GM18867 (cell line): ENCODE measurements at regions not wholly inside any gene's neighbourhood (a gene's known extent, or its start where the extent isn't known, plus 50 kb on each side); places are given as distances from the start of the nearest gene placed in this dataset.
"Not testable (repeated sequence)": the region's sequence is repeated elsewhere in the genome, so short reads cannot be mapped to it uniquely, and the experiment has no call there.

Experiments used
- ATAC-seq: cut with Tn5 transposase; IDR thresholded peaks from one replicate; pipeline ENCODE4 v1.9.1; 2021; ENCODE audit warnings: mild to moderate bottlenecking, moderate library complexity; ENCODE audit not compliant: unreplicated experiment

DNA sequence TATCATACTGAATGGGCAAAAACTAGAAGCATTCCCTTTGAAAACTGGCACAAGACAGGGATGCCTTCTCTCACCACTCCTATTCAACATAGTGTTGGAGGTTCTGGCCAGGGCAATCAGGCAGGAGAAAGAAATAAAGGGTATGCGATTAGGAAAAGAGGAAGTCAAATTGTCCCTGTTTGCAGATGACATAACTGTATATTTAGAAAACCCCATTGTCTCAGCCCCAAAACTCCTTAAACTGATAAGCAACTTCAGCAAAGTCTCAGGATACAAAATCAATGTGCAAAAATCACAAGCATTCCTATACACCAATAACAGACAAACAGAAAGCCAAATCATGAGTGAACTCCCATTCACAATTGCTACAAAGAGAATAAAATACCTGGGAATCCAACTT is 52.5 kb upstream of the CCDC71L start:
- not testable (repeated sequence) for ATAC-seq

DNA sequence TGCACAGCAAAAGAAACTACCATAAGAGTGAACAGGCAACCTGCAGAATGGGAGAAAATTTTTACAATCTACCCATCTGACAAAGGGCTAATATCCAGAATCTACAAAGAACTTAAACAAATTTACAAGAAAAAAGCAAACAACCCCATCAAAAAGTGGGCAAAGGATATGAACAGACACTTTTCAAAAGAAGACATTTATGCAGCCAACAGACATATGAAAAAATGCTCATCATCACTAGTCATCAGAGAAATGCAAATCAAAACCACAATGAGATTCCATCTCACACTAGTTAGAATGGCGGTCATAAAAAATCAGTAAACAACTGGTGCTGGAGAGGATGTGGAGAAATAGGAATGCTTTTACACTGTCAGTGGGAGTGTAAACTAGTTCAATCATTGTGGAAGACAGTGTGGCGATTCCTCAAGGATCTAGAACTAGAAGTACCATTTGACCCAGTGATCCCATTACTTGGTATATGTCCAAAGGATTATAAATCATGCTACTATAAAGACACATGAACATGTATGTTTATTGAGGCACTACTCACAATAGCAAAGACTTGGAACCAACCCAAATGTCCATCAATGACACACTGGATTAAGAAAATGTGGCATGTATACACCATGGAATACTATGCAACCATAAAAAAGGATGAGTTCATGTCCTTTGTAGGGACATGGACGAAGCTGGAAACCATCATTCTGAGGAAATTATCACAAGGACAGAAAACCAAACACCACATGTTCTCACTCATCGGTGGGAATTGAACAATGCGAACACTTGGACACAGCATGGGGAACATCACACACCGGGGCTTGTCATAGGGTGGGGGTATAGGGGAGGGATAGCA is 53.9 kb upstream of the CCDC71L start:
- not testable (repeated sequence) for ATAC-seq

DNA sequence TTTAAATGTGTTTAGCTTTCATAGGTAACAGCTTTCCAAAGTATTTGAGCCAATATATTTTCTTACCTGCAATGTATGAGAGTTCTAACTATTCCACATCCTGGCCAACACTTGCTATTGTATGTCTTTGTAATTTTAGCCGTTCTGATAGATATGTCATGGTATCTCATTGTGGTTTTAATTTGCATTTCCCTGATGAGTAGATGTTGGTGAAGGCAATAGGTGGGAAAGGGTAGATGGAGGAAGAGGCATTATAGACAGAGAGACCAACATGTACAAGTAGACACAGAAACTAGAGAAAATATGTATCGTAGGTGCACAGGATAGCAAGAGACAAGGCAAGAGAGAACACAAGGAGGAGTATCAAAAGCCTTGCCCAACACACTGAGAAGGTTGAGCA is 54.8 kb upstream of the CCDC71L start:
- no peak for ATAC-seq

DNA sequence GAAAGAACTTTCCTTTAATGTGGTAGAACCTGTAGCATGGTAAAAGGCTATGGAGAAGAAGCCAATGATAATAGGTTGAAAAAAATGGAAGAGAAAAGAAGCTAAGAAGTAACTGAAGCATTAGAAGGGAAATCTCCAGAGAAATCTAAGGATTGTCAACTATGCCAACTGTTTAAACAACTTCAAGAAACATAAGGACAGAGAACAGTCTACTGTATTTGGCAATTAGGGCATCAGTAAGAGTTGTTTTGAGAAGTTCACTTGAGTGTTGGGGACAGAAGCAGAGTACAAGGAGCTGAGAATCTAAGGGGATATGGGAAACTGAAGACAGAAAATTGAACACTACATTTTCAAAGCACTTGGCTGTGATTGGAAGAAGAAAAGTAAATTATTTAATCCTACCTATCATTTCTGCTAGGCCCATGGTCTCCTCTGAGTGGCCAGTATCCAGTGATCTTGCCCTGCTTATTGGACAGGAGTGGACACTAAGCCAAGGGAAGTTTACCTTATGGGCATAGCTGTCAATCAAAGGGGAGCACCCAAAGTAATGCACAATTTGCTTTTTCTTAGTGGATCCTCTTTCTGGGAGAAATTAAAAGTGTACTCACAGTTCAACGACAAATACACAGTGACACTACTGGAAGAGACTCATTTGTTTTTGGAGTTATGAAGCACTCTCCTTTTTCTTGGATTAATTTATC is 56.4 kb upstream of the CCDC71L start:
- no peak for ATAC-seq

DNA sequence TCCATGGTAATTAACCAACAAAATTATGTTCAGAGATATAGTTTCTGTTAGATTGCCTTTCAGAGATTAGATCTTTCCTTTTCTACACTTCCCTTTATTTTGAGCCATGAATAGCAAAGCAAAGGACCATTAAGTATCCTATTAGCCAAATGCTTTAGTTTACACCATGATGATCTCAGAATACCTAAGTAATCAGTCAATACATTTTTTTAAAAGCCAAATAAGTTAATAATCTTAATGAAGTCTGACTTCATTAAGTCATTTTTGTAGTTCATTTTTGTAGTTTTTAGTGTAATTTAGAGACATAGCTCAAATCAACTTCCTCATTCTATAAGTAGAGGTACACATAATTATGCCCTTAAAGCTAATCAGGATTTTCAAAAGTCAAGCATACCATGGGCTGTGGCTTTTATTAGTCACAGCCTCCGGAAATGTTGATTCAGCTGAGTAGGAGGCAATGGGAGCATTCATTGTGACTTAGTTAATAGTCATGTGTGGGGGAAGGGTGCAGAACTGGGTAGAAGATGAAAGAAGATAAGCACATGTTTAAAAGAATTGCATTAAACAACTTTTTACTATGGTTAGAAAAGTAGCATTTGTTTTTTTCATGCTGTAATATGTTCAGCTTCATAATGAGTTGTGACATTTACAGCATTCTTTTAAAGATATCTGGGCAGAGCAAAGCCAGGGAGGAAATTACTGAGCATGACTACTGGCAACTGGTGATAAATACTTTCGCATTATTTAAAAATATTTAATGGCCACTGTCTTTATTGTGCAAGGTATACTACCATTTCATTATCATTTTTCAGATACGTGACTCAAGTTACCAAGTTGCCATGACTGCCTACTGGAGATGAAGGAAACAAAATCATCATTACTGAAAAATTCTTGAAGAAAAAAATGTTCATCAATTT is 57.3 kb upstream of the CCDC71L start:
- ATAC-seq = peak; percentile 78

DNA sequence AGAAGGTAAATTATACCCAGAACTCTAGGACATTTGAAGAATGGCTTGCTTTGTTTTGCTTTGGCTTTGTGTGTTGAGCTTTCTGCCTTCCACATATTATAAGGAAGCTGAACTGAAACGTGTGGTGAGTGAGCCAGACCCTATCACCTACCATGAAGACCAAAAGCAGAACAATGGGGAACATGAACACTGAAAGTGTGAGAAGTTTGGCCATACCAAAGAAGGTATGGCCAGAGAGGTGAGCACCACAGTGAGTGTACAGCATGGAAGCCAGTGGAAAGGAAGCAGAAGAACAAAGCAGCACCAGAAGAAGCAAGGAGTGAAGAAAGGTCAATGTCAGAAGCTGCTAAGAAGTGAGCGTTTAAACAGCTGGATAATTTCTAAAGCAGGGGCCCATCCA is 59.7 kb upstream of the CCDC71L start:
- ATAC-seq = peak; percentile 69

GRCh38 chr7:106721816-106722785 is 61.1 kb upstream of the CCDC71L start:
- no peak for ATAC-seq

DNA sequence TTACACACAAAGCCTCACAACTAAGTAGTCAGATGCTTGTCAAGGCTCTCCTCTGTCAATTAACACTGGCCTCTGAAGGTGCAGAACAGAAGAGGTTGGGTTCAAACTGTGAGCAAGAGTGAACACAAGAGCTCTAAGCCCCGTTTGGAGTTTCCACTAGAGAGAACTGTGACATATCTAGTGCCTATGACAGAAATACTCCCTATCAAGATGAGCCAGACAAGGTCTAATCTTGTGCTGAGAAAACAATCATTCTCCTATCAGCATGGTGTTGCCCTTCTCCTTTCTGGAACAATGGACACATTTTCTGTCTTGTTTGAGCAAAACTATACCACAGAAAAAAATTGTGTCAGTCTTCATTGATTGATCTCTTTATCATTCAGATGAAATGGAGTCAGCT is 62.4 kb upstream of the CCDC71L start:
- no peak for ATAC-seq

DNA sequence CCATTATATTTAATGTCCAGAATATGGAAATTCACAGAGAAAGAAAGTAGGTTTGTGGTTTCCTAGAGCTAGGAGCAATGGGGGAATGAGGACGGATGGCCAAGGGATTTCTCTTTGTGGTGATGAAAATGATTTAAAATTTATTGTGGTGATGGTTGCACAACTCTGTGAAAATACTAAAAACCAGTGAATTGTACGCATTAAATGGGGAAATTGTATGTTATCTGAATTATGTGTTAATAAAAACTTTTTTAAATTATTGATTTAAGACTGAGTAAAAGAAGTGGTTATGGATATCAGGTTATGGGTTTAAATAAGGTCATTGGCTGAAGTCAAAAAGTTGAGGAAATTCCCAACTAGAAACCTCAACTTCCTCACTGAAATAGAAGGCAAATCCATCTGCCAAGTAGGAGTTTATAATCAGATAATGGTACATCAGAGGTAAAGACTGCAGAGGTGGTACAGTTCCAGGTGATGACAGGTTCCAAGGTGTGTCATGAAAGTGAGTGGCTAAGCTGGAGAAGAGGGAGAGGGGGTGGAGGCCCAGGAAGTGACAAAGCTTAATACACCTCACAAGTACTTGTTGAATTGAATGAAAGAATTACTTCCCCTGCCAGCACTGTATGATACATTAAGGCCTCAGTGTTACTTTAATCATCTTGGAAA is 68.9 kb upstream of the CCDC71L start:
- no peak for ATAC-seq

- ATAC-seq = peak; percentile 95
Measured at GRCh38 chr7:106731187-106731586, 70.2 kb upstream of the CCDC71L start.

DNA sequence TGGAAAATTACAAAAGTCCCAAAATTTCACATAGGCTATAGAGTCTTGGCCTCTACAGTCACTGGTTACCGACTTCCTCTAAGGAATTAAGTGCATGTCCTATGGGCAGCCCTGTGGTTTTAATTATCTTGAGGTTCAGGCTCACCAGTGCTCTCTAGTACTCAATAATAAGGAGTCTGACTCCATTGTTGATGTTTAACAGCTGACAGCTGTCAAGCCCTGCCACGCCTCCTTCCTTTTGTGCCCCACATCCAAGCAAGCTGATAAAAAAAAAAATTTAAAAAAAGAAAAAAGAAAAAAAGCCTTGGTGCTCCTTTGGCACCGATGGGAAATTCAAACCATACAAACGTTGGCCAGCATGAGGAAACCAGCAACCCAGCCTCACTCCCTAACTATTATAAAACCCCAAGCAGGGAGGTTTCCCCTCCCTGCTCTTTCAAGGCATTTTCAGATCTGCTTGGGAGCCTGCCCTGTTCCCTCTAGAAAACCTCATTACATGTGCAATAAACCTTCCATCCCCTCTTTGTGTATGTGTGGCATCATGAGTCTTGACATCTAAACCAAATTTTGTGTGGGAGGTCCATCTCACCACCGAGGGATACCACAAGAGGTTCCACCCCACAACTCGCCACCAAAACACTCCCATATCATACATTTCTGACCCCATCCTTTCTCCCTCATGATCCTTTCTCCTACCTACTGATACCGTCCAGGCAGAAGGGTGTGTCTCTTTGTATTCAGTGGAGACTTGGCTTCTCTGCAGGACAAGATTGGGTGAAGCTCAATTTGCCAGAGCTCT is 70.9 kb upstream of the CCDC71L start:
- peak; percentile 4 for ATAC-seq

GRCh38 chr7:106735637-106736036 is 74.7 kb upstream of the CCDC71L start:
- no peak for ATAC-seq

GRCh38 chr7:106736123-106736507 is 75.2 kb upstream of the CCDC71L start:
- no peak for ATAC-seq

GRCh38 chr7:106736508-106737201 is 75.7 kb upstream of the CCDC71L start:
- peak; percentile 94 for ATAC-seq

GRCh38 chr7:106737202-106737562 is 76.2 kb upstream of the CCDC71L start:
- ATAC-seq = no peak

- no peak for ATAC-seq
Measured at GRCh38 chr7:106740806-106741205, 79.8 kb upstream of the CCDC71L start.

DNA sequence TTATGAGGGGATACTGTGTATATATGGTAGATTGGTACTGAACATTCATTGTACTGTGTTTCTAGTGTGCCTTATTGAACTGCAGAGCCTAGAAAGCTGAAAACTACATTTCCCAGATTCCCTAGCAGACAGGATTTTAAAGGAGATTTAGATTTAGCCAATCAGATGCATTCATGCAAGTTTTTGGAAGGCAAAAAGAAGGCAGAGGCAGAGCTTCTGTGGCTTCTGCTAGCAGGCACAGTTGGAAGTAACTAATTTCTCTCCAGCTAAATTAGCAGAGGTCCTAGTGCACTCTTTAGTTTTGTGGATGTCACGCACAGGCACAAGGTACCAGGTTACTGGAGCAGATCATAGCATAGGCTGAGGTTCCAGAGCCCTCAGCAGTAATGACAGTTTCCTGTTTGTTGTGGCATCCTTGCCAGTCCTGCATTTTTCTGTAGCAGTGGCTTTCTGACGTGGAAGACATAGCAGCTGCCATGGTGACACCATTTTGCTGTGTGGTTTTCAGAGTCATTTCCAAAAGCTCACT is 83.7 kb upstream of the CCDC71L start:
- no peak for ATAC-seq

DNA sequence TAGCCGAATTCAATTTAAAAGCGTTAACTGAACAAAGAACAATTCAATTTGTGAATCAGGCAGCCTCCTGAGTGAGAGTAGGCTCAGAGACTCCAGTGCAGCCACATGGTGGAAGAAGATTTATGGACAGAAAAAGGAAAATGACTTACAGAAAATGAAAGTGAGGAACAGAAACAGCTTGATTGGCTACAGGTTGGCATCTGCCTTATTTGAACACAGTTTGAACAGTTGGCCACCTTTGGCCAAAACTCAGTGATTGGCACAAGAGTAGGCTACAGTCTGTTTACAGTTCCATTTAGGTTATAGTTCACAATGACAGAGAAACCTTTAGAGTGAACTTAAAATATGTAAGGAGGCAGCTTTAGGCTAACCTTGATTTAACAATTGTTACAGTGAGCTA is 86.3 kb upstream of the CCDC71L start:
- ATAC-seq = not testable (repeated sequence)
